ENCODE measurements at regions not wholly inside any gene's neighbourhood (a gene's known extent, or its start where the extent isn't known, plus 50 kb on each side); places are given as distances from the start of the nearest gene placed in this dataset.

DNA sequence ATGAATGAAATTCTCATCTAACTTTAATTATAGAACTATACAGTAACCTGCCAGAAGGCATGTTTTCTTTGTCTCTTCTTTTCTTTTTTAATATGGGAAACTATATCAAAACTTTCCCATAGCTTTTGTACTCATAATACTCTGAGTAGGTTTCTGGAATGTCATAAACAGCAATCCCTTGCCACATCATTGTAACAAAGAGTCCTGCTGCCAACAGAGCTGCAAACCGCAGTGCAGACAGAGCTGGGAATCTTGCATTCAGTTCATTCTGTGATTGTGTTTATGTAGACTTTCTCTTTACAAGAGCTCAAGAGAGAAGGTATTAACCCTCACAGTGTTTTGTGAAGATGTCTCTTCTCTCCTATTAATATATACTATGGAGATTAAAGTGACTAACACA is 304.4 kb upstream of the SLIT2 start:
- no peak for ATAC-seq
- no peaks in the 10 kb centered on the region for H3K36me3 ChIP-seq (replicated peaks in 1 of 2; ENCODE audit: insufficient read depth in 1 of 2, low read depth in 2 of 2)
- no peaks in the 10 kb centered on the region for H3K4me1 ChIP-seq
- no peak overlapping the region for H3K4me3 ChIP-seq
- 43 to 59% methylated on average over 1 of the region's 1 CpG for WGBS, 2 donors
- no peak for DNase-seq
- H3K27ac ChIP-seq: no peak overlapping the region
- no peaks in the 10 kb centered on the region for H3K27me3 ChIP-seq
- no peaks in the 10 kb centered on the region for H3K9me3 ChIP-seq
- intact Hi-C loops (cut with DNase I): no loop called here
- no peak for TF ChIP-seq POLR2A (IDR thresholded peaks at IDR 0.05)
- TF ChIP-seq, protein P1, sequence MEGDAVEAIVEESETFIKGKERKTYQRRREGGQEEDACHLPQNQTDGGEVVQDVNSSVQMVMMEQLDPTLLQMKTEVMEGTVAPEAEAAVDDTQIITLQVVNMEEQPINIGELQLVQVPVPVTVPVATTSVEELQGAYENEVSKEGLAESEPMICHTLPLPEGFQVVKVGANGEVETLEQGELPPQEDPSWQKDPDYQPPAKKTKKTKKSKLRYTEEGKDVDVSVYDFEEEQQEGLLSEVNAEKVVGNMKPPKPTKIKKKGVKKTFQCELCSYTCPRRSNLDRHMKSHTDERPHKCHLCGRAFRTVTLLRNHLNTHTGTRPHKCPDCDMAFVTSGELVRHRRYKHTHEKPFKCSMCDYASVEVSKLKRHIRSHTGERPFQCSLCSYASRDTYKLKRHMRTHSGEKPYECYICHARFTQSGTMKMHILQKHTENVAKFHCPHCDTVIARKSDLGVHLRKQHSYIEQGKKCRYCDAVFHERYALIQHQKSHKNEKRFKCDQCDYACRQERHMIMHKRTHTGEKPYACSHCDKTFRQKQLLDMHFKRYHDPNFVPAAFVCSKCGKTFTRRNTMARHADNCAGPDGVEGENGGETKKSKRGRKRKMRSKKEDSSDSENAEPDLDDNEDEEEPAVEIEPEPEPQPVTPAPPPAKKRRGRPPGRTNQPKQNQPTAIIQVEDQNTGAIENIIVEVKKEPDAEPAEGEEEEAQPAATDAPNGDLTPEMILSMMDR (IDR thresholded peaks at IDR 0.05): no peak

DNA sequence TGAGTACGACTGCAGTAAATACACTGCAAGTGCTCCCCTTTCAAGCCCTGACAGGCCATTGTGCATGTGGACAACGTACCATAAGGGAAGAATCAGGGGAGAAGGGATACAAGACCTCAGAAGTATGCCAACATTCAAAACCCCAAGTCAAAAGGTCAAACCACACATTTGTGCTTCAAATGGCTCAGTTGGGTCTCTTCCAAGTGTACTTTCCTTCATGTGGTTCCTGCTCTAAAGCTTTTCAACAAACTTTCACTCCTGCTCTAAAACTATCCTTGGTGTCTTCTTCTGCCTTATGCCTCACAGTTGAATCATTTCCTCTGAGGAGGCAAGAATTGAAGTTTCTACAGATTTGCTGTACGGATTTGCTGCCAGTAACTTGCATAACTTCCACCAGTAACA is 305.7 kb upstream of the SLIT2 start:
- Histone ChIP-seq H3K27me3 (no peaks in the 10 kb centered on the region), H3K4me3 (no peak overlapping the region), H3K27ac (no peak overlapping the region), H3K4me1 (no peaks in the 10 kb centered on the region), H3K36me3 (replicated peaks in 1 of 2; ENCODE audit: insufficient read depth in 1 of 2, low read depth in 2 of 2) (no peaks in the 10 kb centered on the region), H3K9me3 (no peaks in the 10 kb centered on the region)
- intact Hi-C loops (cut with DNase I): no loop called here
- WGBS, 2 donors: 46 to 47% methylated on average over 3 of the region's 3 CpGs
- DNase-seq (peak in 1 of 4 donors; percentile 2), ATAC-seq (no peak)
- TF ChIP-seq, protein P1 (IDR thresholded peaks at IDR 0.05): no peak
- TF ChIP-seq POLR2A (IDR thresholded peaks at IDR 0.05): no peak

DNA sequence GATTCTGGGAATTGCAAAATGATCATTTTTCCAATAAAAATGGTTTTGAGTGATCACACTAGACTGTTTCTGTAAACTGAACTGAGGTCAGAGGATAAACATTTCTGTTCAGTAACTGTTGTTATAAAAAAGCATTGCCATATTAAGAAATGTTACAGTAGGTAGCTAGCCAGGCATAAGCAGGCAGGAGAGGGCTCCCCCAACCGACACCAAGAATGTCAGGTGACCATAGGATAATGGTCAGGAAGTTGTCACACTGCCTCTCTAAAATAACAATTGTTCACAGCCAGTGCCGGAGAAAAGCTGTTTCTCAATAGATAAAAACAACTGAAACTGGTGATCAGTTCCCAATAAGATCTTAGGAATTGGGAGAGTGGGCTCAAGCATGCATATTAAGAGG is 306.2 kb upstream of the SLIT2 start:
- Histone ChIP-seq H3K9me3 (no peaks in the 10 kb centered on the region), H3K4me1 (no peaks in the 10 kb centered on the region), H3K4me3 (no peak overlapping the region), H3K27me3 (no peaks in the 10 kb centered on the region), H3K27ac (no peak overlapping the region), H3K36me3 (replicated peaks in 1 of 2; ENCODE audit: insufficient read depth in 1 of 2, low read depth in 2 of 2) (no peaks in the 10 kb centered on the region)
- DNase-seq: no peak
- no peak for ATAC-seq
- no peak for TF ChIP-seq POLR2A (IDR thresholded peaks at IDR 0.05)
- TF ChIP-seq, protein P1 (IDR thresholded peaks at IDR 0.05): no peak
- intact Hi-C loops (cut with DNase I): no loop called here
- WGBS, 2 donors: 48 to 68% methylated on average over 2 of the region's 2 CpGs

DNA sequence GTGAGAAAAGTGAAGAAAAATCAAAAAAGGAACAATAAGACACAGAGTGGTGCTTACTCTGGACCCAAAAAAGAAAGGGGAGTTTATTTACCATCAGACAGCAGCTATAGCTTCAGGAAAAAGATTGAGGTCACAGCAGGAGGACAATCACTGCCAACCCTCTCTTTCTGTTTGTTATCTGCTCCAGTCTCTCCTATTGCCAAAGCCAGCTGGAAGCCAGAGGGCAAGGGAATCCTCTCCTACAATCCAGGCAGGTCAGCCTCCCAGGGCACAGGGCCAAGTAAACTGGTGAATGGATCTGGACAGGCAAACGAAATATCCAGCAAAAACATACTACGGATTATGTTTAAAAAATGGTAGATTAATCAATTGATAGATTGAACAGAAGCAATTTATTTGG is 306.9 kb upstream of the SLIT2 start:
- no peak for ATAC-seq
- 57 to 67% methylated on average over 2 of the region's 2 CpGs for WGBS, 2 donors
- H3K27ac ChIP-seq: no peak overlapping the region

DNA sequence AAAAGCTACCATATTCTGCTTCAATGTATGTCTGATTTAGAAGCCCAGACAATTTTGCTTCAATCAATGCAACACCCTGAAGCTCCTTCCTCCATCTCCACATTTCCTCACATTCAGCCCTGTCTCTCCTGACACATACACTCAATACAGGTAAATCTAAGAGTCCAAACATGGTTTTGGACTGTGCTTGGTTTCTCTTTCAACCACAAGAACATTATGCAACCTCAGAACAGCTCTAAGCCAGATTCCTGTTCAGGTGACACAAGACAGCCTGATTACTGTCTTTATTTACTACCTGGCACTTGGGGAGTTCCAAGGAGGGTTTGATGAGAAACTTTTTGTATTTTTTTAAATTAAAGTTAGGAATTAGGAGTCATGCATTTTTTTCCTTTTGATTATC is 307.5 kb upstream of the SLIT2 start:
- Histone ChIP-seq H3K36me3 (replicated peaks in 1 of 2; ENCODE audit: insufficient read depth in 1 of 2, low read depth in 2 of 2) (no peaks in the 10 kb centered on the region), H3K4me3 (no peak overlapping the region), H3K4me1 (no peaks in the 10 kb centered on the region), H3K27ac (no peak overlapping the region), H3K9me3 (no peaks in the 10 kb centered on the region), H3K27me3 (no peaks in the 10 kb centered on the region)
- intact Hi-C loops (cut with DNase I): no loop called here
- no peak for TF ChIP-seq POLR2A (IDR thresholded peaks at IDR 0.05)
- DNase-seq: no peak
- no peak for ATAC-seq

More for the DNA sequence above, 306.9 kb upstream of the SLIT2 start:
- H3K4me3 ChIP-seq: no peak overlapping the region
- no peak for DNase-seq
- no peaks in the 10 kb centered on the region for H3K36me3 ChIP-seq (replicated peaks in 1 of 2; ENCODE audit: insufficient read depth in 1 of 2, low read depth in 2 of 2)
- TF ChIP-seq, protein P1 (IDR thresholded peaks at IDR 0.05): no peak
- TF ChIP-seq POLR2A (IDR thresholded peaks at IDR 0.05): no peak
- no peaks in the 10 kb centered on the region for H3K27me3 ChIP-seq
- H3K9me3 ChIP-seq: no peaks in the 10 kb centered on the region
- intact Hi-C loops (cut with DNase I): no loop called here
- no peaks in the 10 kb centered on the region for H3K4me1 ChIP-seq
